Loucy (cell line): ENCODE measurements at regions not wholly inside any gene's neighbourhood (a gene's known extent, or its start where the extent isn't known, plus 50 kb on each side); places are given as distances from the start of the nearest gene placed in this dataset.

Experiments used
- CTCF ChIP-seq: fragments of 200-600 bp; sonication (generic); conservative IDR thresholded peaks from 2 replicates; pipeline ENCODE4 v1.5.1; 2014; ENCODE audit warnings: mild to moderate bottlenecking, antibody characterized with exemption, low read length
- EZH2phosphoT487 ChIP-seq: fragments of 200-600 bp; IDR thresholded peaks from 2 replicates; pipeline ENCODE4 v1.6.1; 2018; ENCODE audit warnings: antibody characterized with exemption, mild to moderate bottlenecking, moderate library complexity, borderline replicate concordance

- TF ChIP-seq CTCF (no peak), EZH2phosphoT487 (no peak)
Measured at GRCh38 chrX:25151749-25152148, 136.0 kb upstream of the ARX start.
